Transverse colon (tissue), 4 donors: ENCODE measurements at regions not wholly inside any gene's neighbourhood (a gene's known extent, or its start where the extent isn't known, plus 50 kb on each side); places are given as distances from the start of the nearest gene placed in this dataset.

Source experiments
- EP300 ChIP-seq: sonication (generic); formaldehyde crosslinking; IDR thresholded peaks from one replicate; pipeline ENCODE4 v1.6.1; 2017; ENCODE audit warnings: antibody characterized with exemption, low read depth
- POLR2A ChIP-seq: fragments of 450-650 bp; IDR thresholded peaks from one replicate; pipeline ENCODE4 v1.6.1; 2016; ENCODE audit warnings: antibody characterized with exemption, mild to moderate bottlenecking, moderate library complexity
- POLR2AphosphoS5 ChIP-seq, 3 donors: sonication (generic); formaldehyde crosslinking; IDR thresholded peaks; one replicate each; pipeline ENCODE4 v1.6.1; 2016; ENCODE audit warnings: antibody characterized with exemption in 3 of 3
- TF ChIP-seq, protein P1 (sequence below), 5 experiments: fragments of 200-600 bp in 3 of 5; fragments of 450-650 bp in 2 of 5; sonication (generic) in 3 of 5; IDR thresholded peaks; 1 replicate in 2 of 5; 2 replicates in 3 of 5; pipeline ENCODE4 v1.5.1; 2016 to 2017; ENCODE audit warnings: antibody characterized with exemption in 5 of 5, inconsistent platforms in 3 of 5, mild to moderate bottlenecking in 2 of 5, moderate library complexity in 1 of 5

DNA sequence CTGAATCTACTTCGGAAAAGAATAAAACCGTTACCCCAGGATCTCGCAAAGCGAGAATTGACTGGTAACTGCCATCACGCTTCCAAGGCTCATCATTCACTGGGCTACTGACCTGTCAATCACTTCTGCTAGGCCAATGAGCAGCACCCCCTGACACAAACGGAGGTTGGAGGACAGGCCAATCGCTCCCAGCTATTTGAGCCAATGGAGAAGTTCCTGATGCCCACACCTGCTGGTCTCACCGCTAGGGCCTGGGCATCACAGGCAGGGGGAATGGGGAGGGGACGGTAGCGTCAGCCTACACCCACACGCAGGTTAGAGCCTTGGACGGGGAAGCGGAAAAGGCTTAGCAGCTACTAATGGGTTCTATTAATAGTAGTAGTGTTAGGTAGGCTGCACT, 56.7 kb upstream of the CHST1 start:
- TF ChIP-seq, protein P1, sequence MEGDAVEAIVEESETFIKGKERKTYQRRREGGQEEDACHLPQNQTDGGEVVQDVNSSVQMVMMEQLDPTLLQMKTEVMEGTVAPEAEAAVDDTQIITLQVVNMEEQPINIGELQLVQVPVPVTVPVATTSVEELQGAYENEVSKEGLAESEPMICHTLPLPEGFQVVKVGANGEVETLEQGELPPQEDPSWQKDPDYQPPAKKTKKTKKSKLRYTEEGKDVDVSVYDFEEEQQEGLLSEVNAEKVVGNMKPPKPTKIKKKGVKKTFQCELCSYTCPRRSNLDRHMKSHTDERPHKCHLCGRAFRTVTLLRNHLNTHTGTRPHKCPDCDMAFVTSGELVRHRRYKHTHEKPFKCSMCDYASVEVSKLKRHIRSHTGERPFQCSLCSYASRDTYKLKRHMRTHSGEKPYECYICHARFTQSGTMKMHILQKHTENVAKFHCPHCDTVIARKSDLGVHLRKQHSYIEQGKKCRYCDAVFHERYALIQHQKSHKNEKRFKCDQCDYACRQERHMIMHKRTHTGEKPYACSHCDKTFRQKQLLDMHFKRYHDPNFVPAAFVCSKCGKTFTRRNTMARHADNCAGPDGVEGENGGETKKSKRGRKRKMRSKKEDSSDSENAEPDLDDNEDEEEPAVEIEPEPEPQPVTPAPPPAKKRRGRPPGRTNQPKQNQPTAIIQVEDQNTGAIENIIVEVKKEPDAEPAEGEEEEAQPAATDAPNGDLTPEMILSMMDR (IDR thresholded peaks at IDR 0.05): no peak
- TF ChIP-seq POLR2A (no peak), POLR2AphosphoS5 (IDR thresholded peaks at IDR 0.05) (no peak), EP300 (no peak)
